GM18507 (cell line): ENCODE measurements at regions not wholly inside any gene's neighbourhood (a gene's known extent, or its start where the extent isn't known, plus 50 kb on each side); places are given as distances from the start of the nearest gene placed in this dataset.
"Not testable (repeated sequence)": the region's sequence is repeated elsewhere in the genome, so short reads cannot be mapped to it uniquely, and the experiment has no call there.

ENCODE experiments used
- DNase-seq: peaks from one replicate; pipeline ENCODE4 v3.0.0; 2011; ENCODE audit warnings: low read depth; ENCODE audit not compliant: insufficient read length; ENCODE audit errors: extremely low spot score
- FAIRE-seq: peaks from 2 replicates; lab custom pipeline; 2011; peaks lifted over from hg19 to GRCh38; lab: Jason Lieb, UNC

GRCh38 chr12:124125203-124125871 is 152.3 kb downstream of the ZNF664 start:
- peak; percentile 89 for FAIRE-seq
- DNase-seq, result peak; percentile 56

GRCh38 chr12:124126950-124127655 is 154.1 kb downstream of the ZNF664 start:
- FAIRE-seq, result peak; percentile 71

GRCh38 chr12:124129132-124129531 is 156.1 kb downstream of the ZNF664 start:
- DNase-seq (no peak), FAIRE-seq (no peak)

More at GRCh38 chr12:124126950-124127655, 154.1 kb downstream of the ZNF664 start:
- no peak for DNase-seq

- FAIRE-seq, result peak; percentile 78
- no peak for DNase-seq
Measured at GRCh38 chr12:124130691-124131591, 157.9 kb downstream of the ZNF664 start.

- no peak for FAIRE-seq
- no peak for DNase-seq
Measured at GRCh38 chr12:124131659-124132058, 158.6 kb downstream of the ZNF664 start.

GRCh38 chr12:124132530-124132929 is 159.5 kb downstream of the ZNF664 start:
- FAIRE-seq, result no peak
- no peak for DNase-seq

GRCh38 chr12:124136796-124137195 is 158.1 kb upstream of the RFLNA start:
- no peak for DNase-seq
- no peak for FAIRE-seq

GRCh38 chr12:124140944-124141486 is 153.9 kb upstream of the RFLNA start:
- no peak for FAIRE-seq
- no peak for DNase-seq

- not testable (repeated sequence) for DNase-seq, FAIRE-seq
Measured at GRCh38 chr12:124141611-124142010, 153.3 kb upstream of the RFLNA start.

- FAIRE-seq (no peak), DNase-seq (no peak)
Measured at GRCh38 chr12:124142395-124143035, 152.4 kb upstream of the RFLNA start.

- no peak for FAIRE-seq
- DNase-seq, result no peak
Measured at GRCh38 chr12:124143726-124144125, 151.2 kb upstream of the RFLNA start.

GRCh38 chr12:124144531-124145194 is 150.2 kb upstream of the RFLNA start:
- DNase-seq, result no peak
- no peak for FAIRE-seq

GRCh38 chr12:124147027-124147426 is 147.9 kb upstream of the RFLNA start:
- DNase-seq (no peak), FAIRE-seq (no peak)

GRCh38 chr12:124147575-124147974 is 147.3 kb upstream of the RFLNA start:
- FAIRE-seq (peak; percentile 70), DNase-seq (no peak)

GRCh38 chr12:124148481-124149273 is 146.2 kb upstream of the RFLNA start:
- no peak for FAIRE-seq
- DNase-seq, result no peak

GRCh38 chr12:124149287-124149686 is 145.6 kb upstream of the RFLNA start:
- FAIRE-seq (no peak), DNase-seq (no peak)

GRCh38 chr12:124150168-124150567 is 144.7 kb upstream of the RFLNA start:
- DNase-seq, result no peak

GRCh38 chr12:124151583-124151982 is 143.3 kb upstream of the RFLNA start:
- FAIRE-seq (no peak), DNase-seq (no peak)

More at GRCh38 chr12:124150168-124150567, 144.7 kb upstream of the RFLNA start:
- FAIRE-seq, result no peak
